MM.1S (cell line): ENCODE measurements at regions not wholly inside any gene's neighbourhood (a gene's known extent, or its start where the extent isn't known, plus 50 kb on each side); places are given as distances from the start of the nearest gene placed in this dataset.

Experiments used
- DNase-seq: peaks from one replicate; pipeline ENCODE4 v3.0.0-alpha.2; 2015
- H2AFZ ChIP-seq: fragments of 300-600 bp; sonication (generic); 2 replicates; pipeline ENCODE4 v1.6.0; 2016; ENCODE audit warnings: antibody characterized with exemption, low read length
- H3F3A ChIP-seq: fragments of 300-600 bp; sonication (generic); 2 replicates; pipeline ENCODE4 v1.6.1; 2016; ENCODE audit warnings: mild to moderate bottlenecking, antibody characterized with exemption, low read length, moderate library complexity, mixed read lengths; ENCODE audit not compliant: insufficient read depth
- H3K27ac ChIP-seq: fragments of 300-600 bp; sonication (generic); 2 replicates; pipeline ENCODE4 v1.5.1; 2016; ENCODE audit warnings: mild to moderate bottlenecking, low read length
- H3K27me3 ChIP-seq: fragments of 300-600 bp; sonication (generic); replicated peaks from 2 replicates; pipeline ENCODE4 v1.6.0; 2016; ENCODE audit warnings: low read length; ENCODE audit not compliant: insufficient read depth
- H3K36me3 ChIP-seq: fragments of 300-600 bp; sonication (generic); replicated peaks from 2 replicates; pipeline ENCODE4 v1.6.1; 2016; ENCODE audit warnings: mild to moderate bottlenecking, low read length, mixed read lengths; ENCODE audit not compliant: insufficient read depth
- H3K4me1 ChIP-seq: fragments of 300-600 bp; sonication (generic); 2 replicates; pipeline ENCODE4 v1.6.1; 2016; ENCODE audit warnings: low read length, mixed read lengths
- H3K4me2 ChIP-seq: fragments of 300-600 bp; sonication (generic); 2 replicates; pipeline ENCODE4 v1.6.0; 2016; ENCODE audit warnings: low read depth, low read length
- H3K4me3 ChIP-seq: fragments of 300-600 bp; sonication (generic); 2 replicates; pipeline ENCODE4 v1.5.1; 2016; ENCODE audit warnings: low read length, mixed read lengths
- H3K79me2 ChIP-seq: fragments of 300-600 bp; sonication (generic); 2 replicates; pipeline ENCODE4 v1.6.1; 2016; ENCODE audit warnings: mixed run types, low read length, mixed read lengths
- H3K9ac ChIP-seq: fragments of 300-600 bp; sonication (generic); 2 replicates; pipeline ENCODE4 v1.6.1; 2016; ENCODE audit warnings: low read length, mixed read lengths
- H3K9me2 ChIP-seq: fragments of 300-600 bp; sonication (generic); replicated peaks from 2 replicates; pipeline ENCODE4 v1.6.1; 2016; ENCODE audit warnings: mild to moderate bottlenecking, low read length, mixed read lengths; ENCODE audit not compliant: insufficient read depth
- H3K9me3 ChIP-seq: fragments of 300-600 bp; sonication (generic); replicated peaks from 2 replicates; pipeline ENCODE4 v1.6.1; 2016; ENCODE audit warnings: mild to moderate bottlenecking, low read length, mixed read lengths; ENCODE audit not compliant: insufficient read depth
- H4K20me1 ChIP-seq: fragments of 300-600 bp; sonication (generic); 2 replicates; pipeline ENCODE4 v1.6.1; 2016; ENCODE audit warnings: mild to moderate bottlenecking, low read length, moderate library complexity, mixed read lengths; ENCODE audit not compliant: insufficient read depth
- CTCF ChIP-seq: fragments of 300-600 bp; sonication (generic); IDR thresholded peaks from 2 replicates; pipeline ENCODE4 v1.5.1; 2016; ENCODE audit warnings: antibody characterized with exemption, low read length, mixed read lengths
- EZH2 ChIP-seq: fragments of 300-600 bp; sonication (generic); optimal IDR thresholded peaks from 2 replicates; pipeline ENCODE3; 2017; ENCODE audit warnings: low read depth, mild to moderate bottlenecking, antibody characterized with exemption, low read length, mixed read lengths
- EZH2phosphoT487 ChIP-seq: fragments of 300-600 bp; sonication (generic); IDR thresholded peaks from 2 replicates; pipeline ENCODE4 v1.6.1; 2018; ENCODE audit warnings: antibody characterized with exemption, low read length

- Histone ChIP-seq H3K27me3 (no peaks in the 10 kb centered on the region), H4K20me1 (no peaks in the 10 kb centered on the region), H3K4me3 (no peak overlapping the region), H3K9me2 (no peaks in the 10 kb centered on the region), H3K9me3 (no peaks in the 10 kb centered on the region), H3K4me2 (no peak overlapping the region), H3K27ac (no peak overlapping the region), H3F3A (no peaks in the 10 kb centered on the region), H3K36me3 (no peaks in the 10 kb centered on the region), H3K4me1 (no peaks in the 10 kb centered on the region), H3K79me2 (no peaks in the 10 kb centered on the region), H2AFZ (no peak overlapping the region), H3K9ac (no peak overlapping the region)
- DNase-seq: no peak
- no peak for TF ChIP-seq EZH2
- TF ChIP-seq CTCF: no peak
- TF ChIP-seq EZH2phosphoT487: no peak
Measured at GRCh38 chr7:156590212-156590611, 50.4 kb upstream of the RNF32 start.

- Histone ChIP-seq H3K9ac (no peak overlapping the region), H4K20me1 (no peaks in the 10 kb centered on the region), H3K27me3 (no peaks in the 10 kb centered on the region), H3K27ac (no peak overlapping the region), H2AFZ (no peak overlapping the region), H3K79me2 (no peaks in the 10 kb centered on the region), H3K4me3 (no peak overlapping the region), H3F3A (no peaks in the 10 kb centered on the region), H3K9me2 (no peaks in the 10 kb centered on the region), H3K36me3 (no peaks in the 10 kb centered on the region), H3K9me3 (no peaks in the 10 kb centered on the region), H3K4me1 (no peaks in the 10 kb centered on the region), H3K4me2 (no peak overlapping the region)
- TF ChIP-seq EZH2phosphoT487 (no peak), CTCF (no peak), EZH2 (no peak)
- no peak for DNase-seq
Measured at GRCh38 chr7:156589808-156590207, 50.8 kb upstream of the RNF32 start.

GRCh38 chr7:156585926-156586325, 54.6 kb upstream of the RNF32 start:
- Histone ChIP-seq H3K9me3 (no peaks in the 10 kb centered on the region), H3K4me2 (no peak overlapping the region), H3K9me2 (no peaks in the 10 kb centered on the region), H4K20me1 (no peaks in the 10 kb centered on the region), H3F3A (no peaks in the 10 kb centered on the region), H3K9ac (no peak overlapping the region), H3K27ac (no peak overlapping the region), H3K79me2 (no peaks in the 10 kb centered on the region), H3K4me3 (no peak overlapping the region), H2AFZ (no peak overlapping the region), H3K36me3 (no peaks in the 10 kb centered on the region), H3K4me1 (no peaks in the 10 kb centered on the region), H3K27me3 (no peaks in the 10 kb centered on the region)
- TF ChIP-seq EZH2 (no peak), EZH2phosphoT487 (no peak), CTCF (no peak)
- no peak for DNase-seq
